ENCODE measurements at regions not wholly inside any gene's neighbourhood (a gene's known extent, or its start where the extent isn't known, plus 50 kb on each side); places are given as distances from the start of the nearest gene placed in this dataset.
"Not testable (repeated sequence)": the region's sequence is repeated elsewhere in the genome, so short reads cannot be mapped to it uniquely, and the experiment has no call there.

GRCh38 chr3:187852842-187853730 lies 107.8 kb upstream of the BCL6 start:
- DNase-seq (ENCODE audit: low read depth, low spot score), result no peak

GRCh38 chr3:187855131-187855530 lies 109.9 kb upstream of the BCL6 start:
- DNase-seq (ENCODE audit: low read depth, low spot score), result no peak

GRCh38 chr3:187856555-187856954 lies 111.3 kb upstream of the BCL6 start:
- DNase-seq (ENCODE audit: low read depth, low spot score), result no peak

GRCh38 chr3:187858041-187858440 lies 112.8 kb upstream of the BCL6 start:
- no peak for DNase-seq (ENCODE audit: low read depth, low spot score)

GRCh38 chr3:187858711-187859110 lies 113.4 kb upstream of the BCL6 start:
- no peak for DNase-seq (ENCODE audit: low read depth, low spot score)

GRCh38 chr3:187862701-187863277 lies 117.5 kb upstream of the BCL6 start:
- not testable (repeated sequence) for DNase-seq (ENCODE audit: low read depth, low spot score)

- DNase-seq (ENCODE audit: low read depth, low spot score), result no peak
Observed at GRCh38 chr3:187870360-187871203, 125.3 kb upstream of the BCL6 start.

GRCh38 chr3:187871204-187871591 lies 125.9 kb upstream of the BCL6 start:
- no peak for DNase-seq (ENCODE audit: low read depth, low spot score)

GRCh38 chr3:187871848-187872247 lies 126.6 kb upstream of the BCL6 start:
- no peak for DNase-seq (ENCODE audit: low read depth, low spot score)

- no peak for DNase-seq (ENCODE audit: low read depth, low spot score)
Observed at GRCh38 chr3:187873843-187874242, 128.6 kb upstream of the BCL6 start.

GRCh38 chr3:187875863-187876262 lies 130.6 kb upstream of the BCL6 start:
- no peak for DNase-seq (ENCODE audit: low read depth, low spot score)

GRCh38 chr3:187878772-187879518 lies 133.7 kb upstream of the BCL6 start:
- no peak for DNase-seq (ENCODE audit: low read depth, low spot score)

- DNase-seq (ENCODE audit: low read depth, low spot score), result no peak
Observed at GRCh38 chr3:187880441-187880840, 135.2 kb upstream of the BCL6 start.

- DNase-seq (ENCODE audit: low read depth, low spot score), result no peak
Observed at GRCh38 chr3:187880851-187881250, 135.6 kb upstream of the BCL6 start.

GRCh38 chr3:187888701-187889100 lies 143.4 kb upstream of the BCL6 start:
- no peak for DNase-seq (ENCODE audit: low read depth, low spot score)

- DNase-seq (ENCODE audit: low read depth, low spot score), result no peak
Observed at GRCh38 chr3:187889106-187889505, 143.8 kb upstream of the BCL6 start.

GRCh38 chr3:187889601-187890404 lies 144.5 kb upstream of the BCL6 start:
- DNase-seq (ENCODE audit: low read depth, low spot score), result no peak

GRCh38 chr3:187890405-187890752 lies 145.1 kb upstream of the BCL6 start:
- not testable (repeated sequence) for DNase-seq (ENCODE audit: low read depth, low spot score)

- DNase-seq (ENCODE audit: low read depth, low spot score), result no peak
Observed at GRCh38 chr3:187896646-187897045, 151.4 kb upstream of the BCL6 start.

- DNase-seq (ENCODE audit: low read depth, low spot score), result no peak
Observed at GRCh38 chr3:187899246-187899645, 154.0 kb upstream of the BCL6 start.

Measured in smooth muscle cell of the brain vasculature (primary cell).